ENCODE measurements at regions not wholly inside any gene's neighbourhood (a gene's known extent, or its start where the extent isn't known, plus 50 kb on each side); places are given as distances from the start of the nearest gene placed in this dataset.

DNA sequence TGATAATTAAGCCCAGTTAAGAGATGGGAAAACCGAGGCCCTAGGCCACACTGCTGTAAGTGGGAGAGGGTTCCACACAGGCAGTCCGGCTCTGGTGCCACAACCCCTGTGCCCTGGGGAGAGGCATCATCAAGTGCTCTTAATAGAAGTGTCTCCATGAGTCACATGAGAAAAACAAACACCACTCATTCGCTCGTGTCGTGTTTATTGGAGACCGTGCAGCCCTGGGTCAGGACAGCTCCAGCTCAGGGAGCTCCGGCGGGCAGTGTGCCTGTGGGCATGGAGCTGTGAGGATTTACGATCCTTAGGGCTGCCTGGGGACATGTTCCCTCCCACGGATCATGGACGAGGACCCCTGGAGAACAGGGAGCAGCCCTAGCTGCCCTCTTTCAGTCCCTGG is 658.5 kb downstream of the AJAP1 start:
- Histone ChIP-seq H3K9ac (ENCODE audit: low read depth in 1 of 3, low read length in 3 of 3) (no peak overlapping the region), H3K4me1 (ENCODE audit: control insufficient read depth in 3 of 3, insufficient read depth in 3 of 3, low read length in 3 of 3) (no peaks in the 10 kb centered on the region), H3K27ac (ENCODE audit: low read depth, low read length) (no peak overlapping the region), H3K27me3 (ENCODE audit: control insufficient read depth in 3 of 3, insufficient read depth in 3 of 3, low read length in 3 of 3) (peaks cover 0 to 8% (median 0%) of the 10 kb centered on the region in 3 donors), H3K4me3 (ENCODE audit: low read length in 3 of 3) (no peak overlapping the region), H3K9me3 (ENCODE audit: control insufficient read depth in 3 of 3, low read length in 3 of 3) (no peaks in the 10 kb centered on the region), H3K36me3 (ENCODE audit: control insufficient read depth in 3 of 3, insufficient read depth in 3 of 3, low read length in 3 of 3) (no peaks in the 10 kb centered on the region)

- Histone ChIP-seq H3K9ac (ENCODE audit: low read depth in 1 of 3, low read length in 3 of 3) (no peak overlapping the region), H3K36me3 (ENCODE audit: control insufficient read depth in 3 of 3, insufficient read depth in 3 of 3, low read length in 3 of 3) (no peaks in the 10 kb centered on the region), H3K27me3 (ENCODE audit: control insufficient read depth in 3 of 3, insufficient read depth in 3 of 3, low read length in 3 of 3) (peaks cover 0 to 8% (median 0%) of the 10 kb centered on the region in 3 donors), H3K9me3 (ENCODE audit: control insufficient read depth in 3 of 3, low read length in 3 of 3) (no peaks in the 10 kb centered on the region), H3K4me1 (ENCODE audit: control insufficient read depth in 3 of 3, insufficient read depth in 3 of 3, low read length in 3 of 3) (no peaks in the 10 kb centered on the region), H3K4me3 (ENCODE audit: low read length in 3 of 3) (no peak overlapping the region), H3K27ac (ENCODE audit: low read depth, low read length) (no peak overlapping the region)
Measured at GRCh38 chr1:5312293-5312674, 657.9 kb downstream of the AJAP1 start.

DNA sequence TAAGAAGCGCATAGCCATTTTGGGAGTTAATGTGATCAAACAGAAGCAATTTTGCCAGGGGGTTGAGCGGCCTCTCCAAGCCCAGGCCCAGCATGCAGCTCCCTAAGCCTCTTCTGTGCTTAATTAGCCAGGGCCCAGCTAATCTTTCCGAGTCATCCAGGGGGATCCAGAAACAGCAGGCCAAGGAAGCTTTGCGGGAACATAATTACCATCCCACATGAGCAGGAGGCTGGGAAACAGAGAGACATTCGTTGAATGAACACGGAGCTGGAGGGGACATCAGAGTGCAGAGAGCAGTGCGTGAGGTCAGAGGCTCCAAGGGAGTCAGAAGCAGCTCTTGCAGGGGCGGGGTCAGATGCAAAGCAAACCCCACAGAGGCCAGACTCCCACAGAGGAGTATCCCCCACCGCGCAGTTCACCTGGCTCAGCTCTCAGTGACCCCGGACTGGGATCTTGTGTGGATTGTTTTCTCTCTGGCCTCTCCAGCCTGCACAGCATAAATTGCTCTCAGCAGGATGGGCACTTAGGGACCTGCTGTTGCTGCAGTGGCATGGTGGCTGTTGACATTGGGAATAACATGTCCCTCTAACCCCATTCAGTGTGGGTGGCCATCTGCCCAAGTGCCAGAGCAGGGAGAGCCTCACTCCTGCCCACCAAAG is 657.4 kb downstream of the AJAP1 start:
- Histone ChIP-seq H3K36me3 (ENCODE audit: control insufficient read depth in 3 of 3, insufficient read depth in 3 of 3, low read length in 3 of 3) (no peaks in the 10 kb centered on the region), H3K4me3 (ENCODE audit: low read length in 3 of 3) (no peak overlapping the region), H3K9ac (ENCODE audit: low read depth in 1 of 3, low read length in 3 of 3) (no peak overlapping the region), H3K4me1 (ENCODE audit: control insufficient read depth in 3 of 3, insufficient read depth in 3 of 3, low read length in 3 of 3) (no peaks in the 10 kb centered on the region), H3K9me3 (ENCODE audit: control insufficient read depth in 3 of 3, low read length in 3 of 3) (no peaks in the 10 kb centered on the region), H3K27ac (ENCODE audit: low read depth, low read length) (no peak overlapping the region), H3K27me3 (ENCODE audit: control insufficient read depth in 3 of 3, insufficient read depth in 3 of 3, low read length in 3 of 3) (peaks cover 0 to 8% (median 0%) of the 10 kb centered on the region in 3 donors)

DNA sequence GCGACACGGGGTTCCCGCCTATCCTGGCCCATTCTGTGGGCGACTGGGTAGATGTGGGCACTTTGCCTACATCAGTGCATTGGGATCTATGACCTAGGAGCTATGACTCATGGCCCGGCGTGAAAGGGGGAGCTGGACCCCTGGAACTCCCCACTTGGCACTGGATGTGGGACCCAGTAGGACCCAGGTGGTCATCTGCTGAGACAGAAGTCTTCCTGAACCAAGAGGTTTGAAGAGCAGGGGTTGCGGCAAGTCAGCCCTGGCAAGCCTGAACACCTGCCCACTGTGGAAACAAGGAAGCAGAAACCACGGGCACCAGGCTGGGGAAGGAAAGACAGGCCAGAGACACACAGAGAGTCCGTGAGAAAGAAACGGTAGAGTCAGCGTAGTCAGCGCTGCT is 656.7 kb downstream of the AJAP1 start:
- Histone ChIP-seq H3K27me3 (ENCODE audit: control insufficient read depth in 3 of 3, insufficient read depth in 3 of 3, low read length in 3 of 3) (peaks cover 0 to 8% (median 0%) of the 10 kb centered on the region in 3 donors), H3K9ac (ENCODE audit: low read depth in 1 of 3, low read length in 3 of 3) (no peak overlapping the region), H3K9me3 (ENCODE audit: control insufficient read depth in 3 of 3, low read length in 3 of 3) (no peaks in the 10 kb centered on the region), H3K4me3 (ENCODE audit: low read length in 3 of 3) (no peak overlapping the region), H3K27ac (ENCODE audit: low read depth, low read length) (no peak overlapping the region), H3K36me3 (ENCODE audit: control insufficient read depth in 3 of 3, insufficient read depth in 3 of 3, low read length in 3 of 3) (no peaks in the 10 kb centered on the region), H3K4me1 (ENCODE audit: control insufficient read depth in 3 of 3, insufficient read depth in 3 of 3, low read length in 3 of 3) (no peaks in the 10 kb centered on the region)

DNA sequence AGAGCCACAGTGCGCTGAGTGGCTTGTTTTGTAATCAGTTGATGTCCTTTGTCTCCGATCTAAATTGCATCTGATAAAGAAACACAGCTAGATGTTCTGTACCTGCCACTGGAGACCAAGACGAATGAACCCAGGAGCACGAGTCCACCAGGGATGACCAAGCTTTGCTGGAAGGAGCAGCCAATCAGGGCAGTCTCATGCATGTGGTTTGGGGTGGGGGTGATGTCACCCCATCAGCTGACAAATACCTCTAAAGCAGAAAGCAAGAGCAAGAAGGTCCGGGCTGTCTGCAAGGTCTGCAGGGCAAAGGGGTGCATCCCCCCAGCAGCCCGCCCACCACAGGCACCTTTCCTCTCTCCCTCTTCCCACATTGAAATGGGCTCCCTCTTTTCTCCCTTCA is 653.8 kb downstream of the AJAP1 start:
- no peak overlapping the region for H3K27ac ChIP-seq (ENCODE audit: low read depth, low read length)
- no peaks in the 10 kb centered on the region for H3K9me3 ChIP-seq (ENCODE audit: control insufficient read depth in 3 of 3, low read length in 3 of 3)
- no peak overlapping the region for H3K9ac ChIP-seq (ENCODE audit: low read depth in 1 of 3, low read length in 3 of 3)
- no peak overlapping the region for H3K4me3 ChIP-seq (ENCODE audit: low read length in 3 of 3)
- no peaks in the 10 kb centered on the region for H3K36me3 ChIP-seq (ENCODE audit: control insufficient read depth in 3 of 3, insufficient read depth in 3 of 3, low read length in 3 of 3)
- H3K27me3 ChIP-seq (ENCODE audit: control insufficient read depth in 3 of 3, insufficient read depth in 3 of 3, low read length in 3 of 3), result peaks cover 0 to 6% (median 3%) of the 10 kb centered on the region in 3 donors
- no peaks in the 10 kb centered on the region for H3K4me1 ChIP-seq (ENCODE audit: control insufficient read depth in 3 of 3, insufficient read depth in 3 of 3, low read length in 3 of 3)

GRCh38 chr1:5304702-5305101 is 650.3 kb downstream of the AJAP1 start:
- Histone ChIP-seq H3K4me1 (ENCODE audit: control insufficient read depth in 3 of 3, insufficient read depth in 3 of 3, low read length in 3 of 3) (no peaks in the 10 kb centered on the region), H3K36me3 (ENCODE audit: control insufficient read depth in 3 of 3, insufficient read depth in 3 of 3, low read length in 3 of 3) (no peaks in the 10 kb centered on the region), H3K27me3 (ENCODE audit: control insufficient read depth in 3 of 3, insufficient read depth in 3 of 3, low read length in 3 of 3) (peaks cover 0 to 5% (median 3%) of the 10 kb centered on the region in 3 donors), H3K9ac (ENCODE audit: low read depth in 1 of 3, low read length in 3 of 3) (no peak overlapping the region), H3K27ac (ENCODE audit: low read depth, low read length) (no peak overlapping the region), H3K4me3 (ENCODE audit: low read length in 3 of 3) (no peak overlapping the region), H3K9me3 (ENCODE audit: control insufficient read depth in 3 of 3, low read length in 3 of 3) (no peaks in the 10 kb centered on the region)

DNA sequence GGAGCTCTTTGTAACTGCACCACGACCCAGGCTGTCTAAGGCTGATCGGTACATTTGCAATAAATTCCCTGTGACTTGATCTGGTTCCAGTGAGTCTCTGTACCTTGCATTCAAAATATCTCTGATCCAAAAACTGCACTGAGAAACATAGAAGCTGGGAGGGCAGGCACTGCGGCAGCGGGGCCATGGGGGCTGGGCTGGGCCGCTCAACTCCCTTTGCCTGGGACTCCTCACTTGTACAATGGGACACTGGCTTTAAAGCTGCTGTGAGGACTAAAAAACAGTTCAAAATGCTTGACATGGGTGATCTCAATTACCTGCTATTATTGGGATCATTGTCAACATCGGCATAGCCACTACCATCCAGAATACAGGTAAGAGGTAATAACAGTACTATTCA is 644.0 kb downstream of the AJAP1 start:
- Histone ChIP-seq H3K4me1 (ENCODE audit: control insufficient read depth in 3 of 3, insufficient read depth in 3 of 3, low read length in 3 of 3) (no peaks in the 10 kb centered on the region), H3K9ac (ENCODE audit: low read depth in 1 of 3, low read length in 3 of 3) (no peak overlapping the region), H3K27me3 (ENCODE audit: control insufficient read depth in 3 of 3, insufficient read depth in 3 of 3, low read length in 3 of 3) (peaks cover 8 to 19% (median 12%) of the 10 kb centered on the region in 3 donors)

DNA sequence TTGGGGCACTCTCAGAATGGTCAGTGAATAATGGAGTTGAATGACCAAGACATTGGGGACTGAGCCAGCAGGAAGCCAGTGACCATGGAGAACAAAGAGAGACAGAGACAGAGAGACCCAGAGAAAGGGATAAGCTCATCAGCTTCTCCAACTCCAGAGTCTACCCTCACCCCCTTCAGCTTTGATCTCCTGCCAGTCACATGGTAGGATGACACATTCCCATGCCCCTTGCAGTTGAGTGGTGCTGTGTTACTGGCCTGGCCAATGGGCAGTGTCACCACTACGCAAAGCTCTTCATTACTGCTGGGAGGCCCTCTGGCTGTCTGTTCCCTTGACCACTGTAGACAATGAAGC is 643.5 kb downstream of the AJAP1 start:
- Histone ChIP-seq H3K27me3 (ENCODE audit: control insufficient read depth in 3 of 3, insufficient read depth in 3 of 3, low read length in 3 of 3) (peaks cover 8 to 22% (median 12%) of the 10 kb centered on the region in 3 donors), H3K9me3 (ENCODE audit: control insufficient read depth in 3 of 3, low read length in 3 of 3) (no peaks in the 10 kb centered on the region), H3K36me3 (ENCODE audit: control insufficient read depth in 3 of 3, insufficient read depth in 3 of 3, low read length in 3 of 3) (no peaks in the 10 kb centered on the region), H3K4me3 (ENCODE audit: low read length in 3 of 3) (no peak overlapping the region), H3K4me1 (ENCODE audit: control insufficient read depth in 3 of 3, insufficient read depth in 3 of 3, low read length in 3 of 3) (no peaks in the 10 kb centered on the region), H3K9ac (ENCODE audit: low read depth in 1 of 3, low read length in 3 of 3) (no peak overlapping the region), H3K27ac (ENCODE audit: low read depth, low read length) (no peak overlapping the region)

More for the DNA sequence above, 644.0 kb downstream of the AJAP1 start:
- no peak overlapping the region for H3K27ac ChIP-seq (ENCODE audit: low read depth, low read length)
- H3K4me3 ChIP-seq (ENCODE audit: low read length in 3 of 3), result no peak overlapping the region
- no peaks in the 10 kb centered on the region for H3K36me3 ChIP-seq (ENCODE audit: control insufficient read depth in 3 of 3, insufficient read depth in 3 of 3, low read length in 3 of 3)
- no peaks in the 10 kb centered on the region for H3K9me3 ChIP-seq (ENCODE audit: control insufficient read depth in 3 of 3, low read length in 3 of 3)

DNA sequence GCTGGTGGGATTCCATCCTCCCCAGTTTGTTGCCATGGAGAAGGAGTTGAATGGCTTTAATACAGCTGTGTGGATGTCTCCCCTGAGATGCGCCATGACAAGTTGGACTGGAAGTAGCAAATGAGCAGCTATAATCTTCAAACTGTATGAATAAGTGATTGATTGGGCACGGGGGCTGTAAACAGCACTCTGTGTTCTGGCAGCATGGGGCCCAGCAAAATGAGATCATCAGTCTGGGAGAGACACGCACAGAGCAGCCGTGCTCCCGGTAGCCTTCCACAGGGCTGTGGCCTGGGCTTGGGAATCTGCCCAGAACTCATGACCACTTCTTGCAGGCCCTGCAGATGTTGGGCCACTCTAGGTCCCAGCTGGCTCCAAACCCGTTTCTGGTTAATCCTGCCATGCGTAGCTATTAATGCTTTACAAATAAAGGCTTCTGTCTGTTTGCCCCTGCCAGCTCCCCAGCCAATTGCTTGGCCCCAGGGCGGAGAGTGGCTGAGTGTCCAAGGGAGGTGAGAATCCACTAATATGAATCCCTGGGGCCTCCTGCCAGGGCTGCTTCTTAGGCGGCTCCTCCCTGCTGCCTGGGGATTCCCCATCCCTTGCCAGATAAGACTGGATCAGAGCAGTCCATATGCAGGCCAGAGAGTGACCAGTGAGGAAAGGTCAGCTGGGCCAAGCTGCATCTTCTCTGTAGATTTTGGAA is 642.9 kb downstream of the AJAP1 start:
- Histone ChIP-seq H3K9ac (ENCODE audit: low read depth in 1 of 3, low read length in 3 of 3) (no peak overlapping the region), H3K9me3 (ENCODE audit: control insufficient read depth in 3 of 3, low read length in 3 of 3) (no peaks in the 10 kb centered on the region), H3K27me3 (ENCODE audit: control insufficient read depth in 3 of 3, insufficient read depth in 3 of 3, low read length in 3 of 3) (peaks cover 8 to 22% (median 12%) of the 10 kb centered on the region in 3 donors), H3K4me3 (ENCODE audit: low read length in 3 of 3) (no peak overlapping the region), H3K36me3 (ENCODE audit: control insufficient read depth in 3 of 3, insufficient read depth in 3 of 3, low read length in 3 of 3) (no peaks in the 10 kb centered on the region), H3K27ac (ENCODE audit: low read depth, low read length) (no peak overlapping the region), H3K4me1 (ENCODE audit: control insufficient read depth in 3 of 3, insufficient read depth in 3 of 3, low read length in 3 of 3) (no peaks in the 10 kb centered on the region)

- Histone ChIP-seq H3K27ac (ENCODE audit: low read depth, low read length) (no peak overlapping the region), H3K4me1 (ENCODE audit: control insufficient read depth in 3 of 3, insufficient read depth in 3 of 3, low read length in 3 of 3) (no peaks in the 10 kb centered on the region), H3K9ac (ENCODE audit: low read depth in 1 of 3, low read length in 3 of 3) (no peak overlapping the region), H3K9me3 (ENCODE audit: control insufficient read depth in 3 of 3, low read length in 3 of 3) (no peaks in the 10 kb centered on the region), H3K36me3 (ENCODE audit: control insufficient read depth in 3 of 3, insufficient read depth in 3 of 3, low read length in 3 of 3) (no peaks in the 10 kb centered on the region), H3K4me3 (ENCODE audit: low read length in 3 of 3) (no peak overlapping the region), H3K27me3 (ENCODE audit: control insufficient read depth in 3 of 3, insufficient read depth in 3 of 3, low read length in 3 of 3) (peaks cover 8 to 25% (median 12%) of the 10 kb centered on the region in 3 donors)
Measured at GRCh38 chr1:5296557-5297179, 642.3 kb downstream of the AJAP1 start.
